GM23338 (cell line): ENCODE measurements at regions not wholly inside any gene's neighbourhood (a gene's known extent, or its start where the extent isn't known, plus 50 kb on each side); places are given as distances from the start of the nearest gene placed in this dataset.

Experiments used
- ATAC-seq: fragments of 200-7000 bp; cut with Tn5 transposase; 3 replicates; pipeline ENCODE4 v1.9.1; 2020
- DNase-seq: peaks from one replicate; pipeline ENCODE4 v3.0.0-alpha.2; 2015; ENCODE audit warnings: low spot score
- H2AFZ ChIP-seq: fragments of 200-600 bp; sonication (generic); 2 replicates; pipeline ENCODE4 v1.8.0; 2016; ENCODE audit warnings: antibody characterized with exemption, mild to moderate bottlenecking, moderate library complexity
- H3F3A ChIP-seq: fragments of 200-600 bp; sonication (generic); replicated peaks from 2 replicates; pipeline ENCODE4 v1.8.0; 2017; ENCODE audit warnings: antibody characterized with exemption, mixed run types, low read depth
- H3K27ac ChIP-seq: fragments of 200-600 bp; sonication (generic); 2 replicates; pipeline ENCODE4 v1.6.1; 2016; ENCODE audit warnings: low read depth
- H3K27me3 ChIP-seq: fragments of 200-600 bp; sonication (generic); 2 replicates; pipeline ENCODE4 v1.8.0; 2016; ENCODE audit warnings: mild to moderate bottlenecking, mixed run types, moderate library complexity; ENCODE audit not compliant: insufficient read depth
- H3K36me3 ChIP-seq: fragments of 200-600 bp; sonication (generic); 2 replicates; pipeline ENCODE4 v1.8.0; 2016; ENCODE audit warnings: mild to moderate bottlenecking; ENCODE audit not compliant: insufficient read depth
- H3K4me1 ChIP-seq: fragments of 200-600 bp; sonication (generic); 2 replicates; pipeline ENCODE4 v1.8.0; 2016; ENCODE audit warnings: mild to moderate bottlenecking, moderate library complexity; ENCODE audit not compliant: insufficient read depth
- H3K4me2 ChIP-seq: fragments of 200-600 bp; sonication (generic); 2 replicates; pipeline ENCODE4 v1.7.1; 2017; ENCODE audit warnings: mixed run types
- H3K4me3 ChIP-seq: fragments of 200-600 bp; sonication (generic); 2 replicates; pipeline ENCODE4 v1.6.1; 2016; ENCODE audit warnings: mixed run types
- H3K79me2 ChIP-seq: fragments of 200-600 bp; sonication (generic); replicated peaks from 2 replicates; pipeline ENCODE4 v1.8.0; 2017; ENCODE audit warnings: mild to moderate bottlenecking; ENCODE audit not compliant: insufficient read depth
- H3K9me2 ChIP-seq: fragments of 200-600 bp; sonication (generic); 2 replicates; pipeline ENCODE4 v1.8.0; 2017; ENCODE audit not compliant: insufficient read depth
- H4K20me1 ChIP-seq: fragments of 200-600 bp; sonication (generic); replicated peaks from 2 replicates; pipeline ENCODE4 v1.8.0; 2017; ENCODE audit warnings: mild to moderate bottlenecking; ENCODE audit not compliant: insufficient read depth
- H3K27ac Mint-ChIP-seq: 2 replicates; pipeline ENCODE4 v1.8.0; 2020; ENCODE audit warnings: inconsistent platforms, mild to moderate bottlenecking, moderate library complexity, mixed read lengths
- H3K27me3 Mint-ChIP-seq: 3 replicates; pipeline ENCODE4 v1.8.0; 2022; ENCODE audit warnings: low read depth, mild to moderate bottlenecking, moderate library complexity, mixed read lengths, inconsistent platforms; ENCODE audit not compliant: insufficient read depth, poor library complexity
- H3K36me3 Mint-ChIP-seq: 3 replicates; pipeline ENCODE4 v1.8.0; 2021; ENCODE audit warnings: low read depth, mild to moderate bottlenecking, inconsistent platforms, moderate library complexity, mixed read lengths
- H3K4me1 Mint-ChIP-seq: 3 replicates; pipeline ENCODE4 v1.8.0; 2020; ENCODE audit warnings: mild to moderate bottlenecking, inconsistent platforms, mixed read lengths
- H3K4me3 Mint-ChIP-seq: 3 replicates; pipeline ENCODE4 v1.8.0; 2021; ENCODE audit warnings: moderate library complexity, mild to moderate bottlenecking, inconsistent platforms, mixed read lengths
- H3K9me3 Mint-ChIP-seq: 3 replicates; pipeline ENCODE4 v1.8.0; 2020; ENCODE audit warnings: moderate library complexity, mild to moderate bottlenecking, inconsistent platforms, mixed read lengths
- EZH2phosphoT487 ChIP-seq: fragments of 200-600 bp; sonication (generic); IDR thresholded peaks from one replicate; pipeline ENCODE4 v1.8.1; 2018; ENCODE audit warnings: antibody characterized with exemption; ENCODE audit not compliant: unreplicated experiment
- JUNB ChIP-seq: IDR thresholded peaks from one replicate; pipeline ENCODE4 v1.6.1; 2016; ENCODE audit warnings: antibody characterized with exemption; ENCODE audit not compliant: unreplicated experiment
- POLR2AphosphoS5 ChIP-seq: IDR thresholded peaks from 2 replicates; pipeline ENCODE4 v1.6.1; 2016; ENCODE audit warnings: antibody characterized with exemption, low read depth
- STAT1 ChIP-seq: IDR thresholded peaks from one replicate; pipeline ENCODE4 v1.6.1; 2016; ENCODE audit warnings: antibody characterized with exemption; ENCODE audit not compliant: unreplicated experiment
- ZNF331 ChIP-seq: fragments of 250-450 bp; sonication (Bioruptor Pico); IDR thresholded peaks from 2 replicates; pipeline ENCODE4 v1.5.0; 2020; ENCODE audit warnings: low read depth, mild to moderate bottlenecking, moderate library complexity
- TF ChIP-seq, protein P1 (sequence below): IDR thresholded peaks from one replicate; pipeline ENCODE4 v1.6.1; 2018; ENCODE audit warnings: antibody characterized with exemption; ENCODE audit not compliant: unreplicated experiment
- TF ChIP-seq, protein P2 (sequence below): IDR thresholded peaks from 2 replicates; pipeline ENCODE4 v1.6.1; 2016; ENCODE audit warnings: antibody characterized with exemption
- TF ChIP-seq, protein P3 (sequence below): fragments of 250-450 bp; sonication (Bioruptor Pico); IDR thresholded peaks from 2 replicates; pipeline ENCODE4 v1.5.0; 2020; ENCODE audit warnings: mild to moderate bottlenecking, moderate library complexity
- TF ChIP-seq, protein P4 (sequence below), 2 experiments: fragments of 200-600 bp in 1 of 2; sonication (generic) in 1 of 2; conservative IDR thresholded peaks; 2 replicates each; pipeline versions ENCODE4 v1.5.1 to v1.6.1; 2016 to 2017; ENCODE audit warnings: antibody characterized with exemption in 2 of 2, low read depth in 2 of 2, mild to moderate bottlenecking in 2 of 2, moderate library complexity in 1 of 2

DNA sequence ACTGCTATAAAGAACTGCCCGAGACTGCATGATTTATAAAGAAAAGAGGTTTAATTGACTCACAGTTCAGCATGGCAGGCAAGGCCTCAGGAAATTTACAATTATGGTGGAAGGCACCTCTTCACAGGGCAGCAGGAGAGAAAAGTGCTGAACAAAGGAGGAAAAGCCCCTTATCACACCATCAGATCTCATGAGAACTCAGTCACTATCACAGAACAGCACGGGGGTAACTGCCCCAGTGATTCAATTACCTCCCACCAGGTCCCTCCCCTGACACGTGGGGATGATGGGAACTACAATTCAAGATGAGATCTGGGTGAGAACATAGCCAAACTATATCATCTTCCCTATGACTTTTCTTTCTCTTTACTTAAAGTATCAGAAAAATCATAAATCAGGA lies 104.0 kb upstream of the SYN3 start (continued):
- TF ChIP-seq, protein P1, sequence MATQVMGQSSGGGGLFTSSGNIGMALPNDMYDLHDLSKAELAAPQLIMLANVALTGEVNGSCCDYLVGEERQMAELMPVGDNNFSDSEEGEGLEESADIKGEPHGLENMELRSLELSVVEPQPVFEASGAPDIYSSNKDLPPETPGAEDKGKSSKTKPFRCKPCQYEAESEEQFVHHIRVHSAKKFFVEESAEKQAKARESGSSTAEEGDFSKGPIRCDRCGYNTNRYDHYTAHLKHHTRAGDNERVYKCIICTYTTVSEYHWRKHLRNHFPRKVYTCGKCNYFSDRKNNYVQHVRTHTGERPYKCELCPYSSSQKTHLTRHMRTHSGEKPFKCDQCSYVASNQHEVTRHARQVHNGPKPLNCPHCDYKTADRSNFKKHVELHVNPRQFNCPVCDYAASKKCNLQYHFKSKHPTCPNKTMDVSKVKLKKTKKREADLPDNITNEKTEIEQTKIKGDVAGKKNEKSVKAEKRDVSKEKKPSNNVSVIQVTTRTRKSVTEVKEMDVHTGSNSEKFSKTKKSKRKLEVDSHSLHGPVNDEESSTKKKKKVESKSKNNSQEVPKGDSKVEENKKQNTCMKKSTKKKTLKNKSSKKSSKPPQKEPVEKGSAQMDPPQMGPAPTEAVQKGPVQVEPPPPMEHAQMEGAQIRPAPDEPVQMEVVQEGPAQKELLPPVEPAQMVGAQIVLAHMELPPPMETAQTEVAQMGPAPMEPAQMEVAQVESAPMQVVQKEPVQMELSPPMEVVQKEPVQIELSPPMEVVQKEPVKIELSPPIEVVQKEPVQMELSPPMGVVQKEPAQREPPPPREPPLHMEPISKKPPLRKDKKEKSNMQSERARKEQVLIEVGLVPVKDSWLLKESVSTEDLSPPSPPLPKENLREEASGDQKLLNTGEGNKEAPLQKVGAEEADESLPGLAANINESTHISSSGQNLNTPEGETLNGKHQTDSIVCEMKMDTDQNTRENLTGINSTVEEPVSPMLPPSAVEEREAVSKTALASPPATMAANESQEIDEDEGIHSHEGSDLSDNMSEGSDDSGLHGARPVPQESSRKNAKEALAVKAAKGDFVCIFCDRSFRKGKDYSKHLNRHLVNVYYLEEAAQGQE: no peak

DNA sequence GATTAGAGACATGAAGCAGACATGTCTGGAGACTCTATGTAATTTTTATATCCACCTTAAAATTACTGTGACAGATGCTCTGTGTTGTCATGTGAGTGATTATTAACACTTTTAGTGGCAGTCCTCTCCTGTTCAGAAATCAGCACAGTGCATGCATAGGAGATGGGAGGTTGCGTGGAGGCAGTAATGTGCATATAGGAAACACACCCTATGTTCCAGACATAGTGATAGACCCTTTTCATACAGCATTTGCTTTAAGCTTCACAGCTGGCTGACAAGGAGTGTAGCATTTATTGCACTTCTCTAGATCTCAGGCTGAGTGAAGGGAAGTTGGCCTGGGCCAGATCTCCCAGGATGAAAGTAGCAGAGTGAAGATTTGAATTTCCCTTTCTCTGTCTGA lies 102.3 kb upstream of the SYN3 start:
- Histone ChIP-seq H3K27me3 (peaks cover 4% of the 10 kb centered on the region; the same call in 1 of the 2 replicates), H3K4me2 (no peak overlapping the region), H4K20me1 (no peaks in the 10 kb centered on the region), H3K9me2 (0 out of 2 replicates have a peak, but pooled peaks cover 9% of the 10 kb centered on the region), H3K4me3 (no peak overlapping the region), H2AFZ (no peak overlapping the region), H3F3A (no peaks in the 10 kb centered on the region), H3K79me2 (no peaks in the 10 kb centered on the region), H3K36me3 (no peaks in the 10 kb centered on the region), H3K4me1 (no peaks in the 10 kb centered on the region), H3K27ac (no peak overlapping the region)
- DNase-seq (no peak), ATAC-seq (no peak)
- H3K27me3 Mint-ChIP-seq: peaks cover 4% of the 10 kb centered on the region
- peaks cover 15% of the 10 kb centered on the region for H3K9me3 Mint-ChIP-seq
- H3K36me3 Mint-ChIP-seq: peaks cover 7% of the 10 kb centered on the region; the same call in 2 of the 3 replicates
- H3K4me1 Mint-ChIP-seq: no peaks in the 10 kb centered on the region
- H3K27ac Mint-ChIP-seq: no peak overlapping the region
- H3K4me3 Mint-ChIP-seq: no peak overlapping the region
- TF ChIP-seq, protein P2, sequence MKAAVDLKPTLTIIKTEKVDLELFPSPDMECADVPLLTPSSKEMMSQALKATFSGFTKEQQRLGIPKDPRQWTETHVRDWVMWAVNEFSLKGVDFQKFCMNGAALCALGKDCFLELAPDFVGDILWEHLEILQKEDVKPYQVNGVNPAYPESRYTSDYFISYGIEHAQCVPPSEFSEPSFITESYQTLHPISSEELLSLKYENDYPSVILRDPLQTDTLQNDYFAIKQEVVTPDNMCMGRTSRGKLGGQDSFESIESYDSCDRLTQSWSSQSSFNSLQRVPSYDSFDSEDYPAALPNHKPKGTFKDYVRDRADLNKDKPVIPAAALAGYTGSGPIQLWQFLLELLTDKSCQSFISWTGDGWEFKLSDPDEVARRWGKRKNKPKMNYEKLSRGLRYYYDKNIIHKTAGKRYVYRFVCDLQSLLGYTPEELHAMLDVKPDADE: no peak
- TF ChIP-seq, protein P3, sequence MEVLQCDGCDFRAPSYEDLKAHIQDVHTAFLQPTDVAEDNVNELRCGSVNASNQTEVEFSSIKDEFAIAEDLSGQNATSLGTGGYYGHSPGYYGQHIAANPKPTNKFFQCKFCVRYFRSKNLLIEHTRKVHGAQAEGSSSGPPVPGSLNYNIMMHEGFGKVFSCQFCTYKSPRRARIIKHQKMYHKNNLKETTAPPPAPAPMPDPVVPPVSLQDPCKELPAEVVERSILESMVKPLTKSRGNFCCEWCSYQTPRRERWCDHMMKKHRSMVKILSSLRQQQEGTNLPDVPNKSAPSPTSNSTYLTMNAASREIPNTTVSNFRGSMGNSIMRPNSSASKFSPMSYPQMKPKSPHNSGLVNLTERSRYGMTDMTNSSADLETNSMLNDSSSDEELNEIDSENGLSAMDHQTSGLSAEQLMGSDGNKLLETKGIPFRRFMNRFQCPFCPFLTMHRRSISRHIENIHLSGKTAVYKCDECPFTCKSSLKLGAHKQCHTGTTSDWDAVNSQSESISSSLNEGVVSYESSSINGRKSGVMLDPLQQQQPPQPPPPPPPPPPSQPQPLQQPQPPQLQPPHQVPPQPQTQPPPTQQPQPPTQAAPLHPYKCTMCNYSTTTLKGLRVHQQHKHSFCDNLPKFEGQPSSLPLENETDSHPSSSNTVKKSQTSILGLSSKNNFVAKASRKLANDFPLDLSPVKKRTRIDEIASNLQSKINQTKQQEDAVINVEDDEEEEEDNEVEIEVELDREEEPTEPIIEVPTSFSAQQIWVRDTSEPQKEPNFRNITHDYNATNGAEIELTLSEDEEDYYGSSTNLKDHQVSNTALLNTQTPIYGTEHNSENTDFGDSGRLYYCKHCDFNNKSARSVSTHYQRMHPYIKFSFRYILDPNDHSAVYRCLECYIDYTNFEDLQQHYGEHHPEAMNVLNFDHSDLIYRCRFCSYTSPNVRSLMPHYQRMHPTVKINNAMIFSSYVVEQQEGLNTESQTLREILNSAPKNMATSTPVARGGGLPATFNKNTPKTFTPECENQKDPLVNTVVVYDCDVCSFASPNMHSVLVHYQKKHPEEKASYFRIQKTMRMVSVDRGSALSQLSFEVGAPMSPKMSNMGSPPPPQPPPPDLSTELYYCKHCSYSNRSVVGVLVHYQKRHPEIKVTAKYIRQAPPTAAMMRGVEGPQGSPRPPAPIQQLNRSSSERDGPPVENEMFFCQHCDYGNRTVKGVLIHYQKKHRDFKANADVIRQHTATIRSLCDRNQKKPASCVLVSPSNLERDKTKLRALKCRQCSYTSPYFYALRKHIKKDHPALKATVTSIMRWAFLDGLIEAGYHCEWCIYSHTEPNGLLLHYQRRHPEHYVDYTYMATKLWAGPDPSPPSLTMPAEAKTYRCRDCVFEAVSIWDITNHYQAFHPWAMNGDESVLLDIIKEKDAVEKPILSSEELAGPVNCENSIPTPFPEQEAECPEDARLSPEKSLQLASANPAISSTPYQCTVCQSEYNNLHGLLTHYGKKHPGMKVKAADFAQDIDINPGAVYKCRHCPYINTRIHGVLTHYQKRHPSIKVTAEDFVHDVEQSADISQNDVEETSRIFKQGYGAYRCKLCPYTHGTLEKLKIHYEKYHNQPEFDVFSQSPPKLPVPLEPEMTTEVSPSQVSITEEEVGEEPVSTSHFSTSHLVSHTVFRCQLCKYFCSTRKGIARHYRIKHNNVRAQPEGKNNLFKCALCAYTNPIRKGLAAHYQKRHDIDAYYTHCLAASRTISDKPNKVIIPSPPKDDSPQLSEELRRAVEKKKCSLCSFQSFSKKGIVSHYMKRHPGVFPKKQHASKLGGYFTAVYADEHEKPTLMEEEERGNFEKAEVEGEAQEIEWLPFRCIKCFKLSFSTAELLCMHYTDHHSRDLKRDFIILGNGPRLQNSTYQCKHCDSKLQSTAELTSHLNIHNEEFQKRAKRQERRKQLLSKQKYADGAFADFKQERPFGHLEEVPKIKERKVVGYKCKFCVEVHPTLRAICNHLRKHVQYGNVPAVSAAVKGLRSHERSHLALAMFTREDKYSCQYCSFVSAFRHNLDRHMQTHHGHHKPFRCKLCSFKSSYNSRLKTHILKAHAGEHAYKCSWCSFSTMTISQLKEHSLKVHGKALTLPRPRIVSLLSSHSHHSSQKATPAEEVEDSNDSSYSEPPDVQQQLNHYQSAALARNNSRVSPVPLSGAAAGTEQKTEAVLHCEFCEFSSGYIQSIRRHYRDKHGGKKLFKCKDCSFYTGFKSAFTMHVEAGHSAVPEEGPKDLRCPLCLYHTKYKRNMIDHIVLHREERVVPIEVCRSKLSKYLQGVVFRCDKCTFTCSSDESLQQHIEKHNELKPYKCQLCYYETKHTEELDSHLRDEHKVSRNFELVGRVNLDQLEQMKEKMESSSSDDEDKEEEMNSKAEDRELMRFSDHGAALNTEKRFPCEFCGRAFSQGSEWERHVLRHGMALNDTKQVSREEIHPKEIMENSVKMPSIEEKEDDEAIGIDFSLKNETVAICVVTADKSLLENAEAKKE (CRISPR knock-in tag): no peak
- TF ChIP-seq JUNB (no peak), STAT1 (no peak), ZNF331 (no peak), POLR2AphosphoS5 (no peak), EZH2phosphoT487 (no peak)
- TF ChIP-seq, protein P1: no peak
- TF ChIP-seq, protein P4, sequence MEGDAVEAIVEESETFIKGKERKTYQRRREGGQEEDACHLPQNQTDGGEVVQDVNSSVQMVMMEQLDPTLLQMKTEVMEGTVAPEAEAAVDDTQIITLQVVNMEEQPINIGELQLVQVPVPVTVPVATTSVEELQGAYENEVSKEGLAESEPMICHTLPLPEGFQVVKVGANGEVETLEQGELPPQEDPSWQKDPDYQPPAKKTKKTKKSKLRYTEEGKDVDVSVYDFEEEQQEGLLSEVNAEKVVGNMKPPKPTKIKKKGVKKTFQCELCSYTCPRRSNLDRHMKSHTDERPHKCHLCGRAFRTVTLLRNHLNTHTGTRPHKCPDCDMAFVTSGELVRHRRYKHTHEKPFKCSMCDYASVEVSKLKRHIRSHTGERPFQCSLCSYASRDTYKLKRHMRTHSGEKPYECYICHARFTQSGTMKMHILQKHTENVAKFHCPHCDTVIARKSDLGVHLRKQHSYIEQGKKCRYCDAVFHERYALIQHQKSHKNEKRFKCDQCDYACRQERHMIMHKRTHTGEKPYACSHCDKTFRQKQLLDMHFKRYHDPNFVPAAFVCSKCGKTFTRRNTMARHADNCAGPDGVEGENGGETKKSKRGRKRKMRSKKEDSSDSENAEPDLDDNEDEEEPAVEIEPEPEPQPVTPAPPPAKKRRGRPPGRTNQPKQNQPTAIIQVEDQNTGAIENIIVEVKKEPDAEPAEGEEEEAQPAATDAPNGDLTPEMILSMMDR (conservative IDR thresholded peaks at IDR 0.05; ENCODE audit: low read depth in 2 of 2): no peak
